Fibroblast of peridontal ligament (primary cell): ENCODE measurements at regions not wholly inside any gene's neighbourhood (a gene's known extent, or its start where the extent isn't known, plus 50 kb on each side); places are given as distances from the start of the nearest gene placed in this dataset.
"Not testable (repeated sequence)": the region's sequence is repeated elsewhere in the genome, so short reads cannot be mapped to it uniquely, and the experiment has no call there.

ENCODE experiments used
- DNase-seq: peaks from one replicate; pipeline ENCODE4 v3.0.0-alpha.2; 2010; ENCODE audit errors: extremely low read depth

- no peak for DNase-seq
These were observed 213.1 kb downstream of the CDH26 start for GRCh38 chr20:60171313-60171712.

GRCh38 chr20:60171738-60172137, 213.5 kb downstream of the CDH26 start:
- no peak for DNase-seq

- DNase-seq = peak; percentile 49
These were observed 214.2 kb downstream of the CDH26 start for GRCh38 chr20:60172346-60172984.

- DNase-seq = no peak
These were observed 218.9 kb downstream of the CDH26 start for GRCh38 chr20:60177080-60177479.

- DNase-seq = no peak
These were observed 222.8 kb downstream of the CDH26 start for GRCh38 chr20:60180986-60181385.

GRCh38 chr20:60186412-60186811, 228.2 kb downstream of the CDH26 start:
- DNase-seq = no peak

- no peak for DNase-seq
These were observed 229.5 kb downstream of the CDH26 start for GRCh38 chr20:60187683-60188082.

GRCh38 chr20:60191014-60191413, 232.8 kb downstream of the CDH26 start:
- DNase-seq = no peak

- peak; percentile 41 for DNase-seq
These were observed 234.1 kb downstream of the CDH26 start for GRCh38 chr20:60192326-60192725.

- not testable (repeated sequence) for DNase-seq
These were observed 240.9 kb downstream of the CDH26 start for GRCh38 chr20:60199132-60199531.

GRCh38 chr20:60199866-60200265, 241.6 kb downstream of the CDH26 start:
- DNase-seq = no peak

GRCh38 chr20:60200305-60200918, 242.2 kb downstream of the CDH26 start:
- DNase-seq = no peak

GRCh38 chr20:60201198-60201835, 243.1 kb downstream of the CDH26 start:
- DNase-seq = no peak

GRCh38 chr20:60202046-60202445, 243.8 kb downstream of the CDH26 start:
- DNase-seq = no peak

GRCh38 chr20:60203451-60203850, 245.2 kb downstream of the CDH26 start:
- DNase-seq = no peak

- DNase-seq = no peak
These were observed 246.4 kb downstream of the CDH26 start for GRCh38 chr20:60204601-60205000.

GRCh38 chr20:60206259-60206658, 248.0 kb downstream of the CDH26 start:
- DNase-seq = peak; percentile 17

- DNase-seq = no peak
These were observed 250.8 kb downstream of the CDH26 start for GRCh38 chr20:60209048-60209447.

GRCh38 chr20:60210779-60211617, 252.8 kb downstream of the CDH26 start:
- peak; percentile 50 for DNase-seq

GRCh38 chr20:60211618-60212463, 253.6 kb downstream of the CDH26 start:
- no peak for DNase-seq

GRCh38 chr20:60212695-60213094, 254.5 kb downstream of the CDH26 start:
- DNase-seq = no peak
